GOT3 (cell line): ENCODE measurements at regions not wholly inside any gene's neighbourhood (a gene's known extent, or its start where the extent isn't known, plus 50 kb on each side); places are given as distances from the start of the nearest gene placed in this dataset.
"Not testable (repeated sequence)": the region's sequence is repeated elsewhere in the genome, so short reads cannot be mapped to it uniquely, and the experiment has no call there.

Source experiments
- DNase-seq: peaks from one replicate; lab custom pipeline; 2025; ENCODE audit warnings: mixed read lengths; lab: John Stamatoyannopoulos, UW

- DNase-seq = not testable (repeated sequence)
Observed at GRCh38 chr2:131671841-131672470, 144.3 kb downstream of the CCDC74A start.

- peak; percentile 37 for DNase-seq
Observed at GRCh38 chr2:131672471-131673399, 145.0 kb downstream of the CCDC74A start.

- peak; percentile 49 for DNase-seq
Observed at GRCh38 chr2:131673400-131674173, 145.9 kb downstream of the CCDC74A start.

- no peak for DNase-seq
Observed at GRCh38 chr2:131674174-131674507, 146.5 kb downstream of the CCDC74A start.

GRCh38 chr2:131681611-131682121, 154.0 kb downstream of the CCDC74A start:
- DNase-seq = not testable (repeated sequence)

GRCh38 chr2:131682122-131682944, 154.6 kb downstream of the CCDC74A start:
- peak; percentile 59 for DNase-seq

GRCh38 chr2:131682945-131683330, 155.2 kb downstream of the CCDC74A start:
- DNase-seq = not testable (repeated sequence)

GRCh38 chr2:131684631-131685316, 157.1 kb downstream of the CCDC74A start:
- not testable (repeated sequence) for DNase-seq

GRCh38 chr2:131686164-131686893, 158.6 kb downstream of the CCDC74A start:
- not testable (repeated sequence) for DNase-seq

GRCh38 chr2:131686894-131687238, 159.2 kb downstream of the CCDC74A start:
- DNase-seq = not testable (repeated sequence)

- not testable (repeated sequence) for DNase-seq
Observed at GRCh38 chr2:131689066-131689465, 161.4 kb downstream of the CCDC74A start.

- DNase-seq = not testable (repeated sequence)
Observed at GRCh38 chr2:131711268-131711667, 183.6 kb downstream of the CCDC74A start.

- not testable (repeated sequence) for DNase-seq
Observed at GRCh38 chr2:131717907-131718306, 190.2 kb downstream of the CCDC74A start.

GRCh38 chr2:131721163-131721562, 193.5 kb downstream of the CCDC74A start:
- not testable (repeated sequence) for DNase-seq

GRCh38 chr2:131722256-131722655, 194.6 kb downstream of the CCDC74A start:
- DNase-seq = not testable (repeated sequence)

GRCh38 chr2:131724019-131724418, 196.3 kb downstream of the CCDC74A start:
- no peak for DNase-seq

- DNase-seq = not testable (repeated sequence)
Observed at GRCh38 chr2:131728451-131728850, 200.8 kb downstream of the CCDC74A start.

GRCh38 chr2:131733530-131733929, 205.8 kb downstream of the CCDC74A start:
- not testable (repeated sequence) for DNase-seq

GRCh38 chr2:131736406-131736805, 208.7 kb downstream of the CCDC74A start:
- not testable (repeated sequence) for DNase-seq

GRCh38 chr2:131738533-131738932, 210.8 kb downstream of the CCDC74A start:
- DNase-seq = not testable (repeated sequence)
